OCI-M2 (cell line): ENCODE measurements at regions not wholly inside any gene's neighbourhood (a gene's known extent, or its start where the extent isn't known, plus 50 kb on each side); places are given as distances from the start of the nearest gene placed in this dataset.

Experiments
- DNase-seq: peaks from one replicate; lab custom pipeline; 2025; ENCODE audit not compliant: unreplicated experiment; lab: John Stamatoyannopoulos, UW

DNA sequence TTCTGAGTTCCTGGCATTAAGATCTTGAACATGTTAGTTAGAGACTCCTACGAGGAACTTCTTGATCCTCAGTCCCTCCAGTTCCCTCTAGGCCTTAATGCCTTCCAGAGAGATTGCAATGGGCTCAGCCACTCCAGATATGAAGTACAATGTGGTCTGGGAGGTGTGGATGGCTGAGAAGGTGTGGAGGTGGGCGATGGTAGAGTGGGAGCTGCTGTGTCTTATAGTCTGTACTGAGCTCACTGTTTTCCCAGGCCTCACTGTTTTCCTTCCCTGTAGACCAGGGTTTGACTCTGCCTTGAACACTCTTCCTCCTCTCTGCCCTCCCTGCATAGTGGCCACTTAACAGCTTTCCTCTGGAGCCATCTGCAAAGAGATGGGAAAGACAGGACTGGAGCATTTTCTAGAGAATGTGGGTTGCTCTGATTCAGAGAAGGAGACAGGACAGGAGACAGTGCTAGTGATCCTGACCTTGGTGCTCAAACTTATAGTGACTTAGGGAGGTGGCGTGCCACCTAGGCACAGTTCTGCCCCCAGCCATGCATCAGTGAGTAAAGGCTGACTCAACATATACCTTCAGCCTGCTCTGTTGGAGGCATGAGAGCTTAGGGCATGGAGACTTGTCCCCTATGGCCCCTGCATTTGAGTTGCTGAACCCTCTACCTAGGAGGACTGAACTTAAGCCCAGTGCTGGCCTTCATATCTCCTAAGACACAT, 129.7 kb downstream of the TDRD15 start:
- DNase-seq, result no peak

GRCh38 chr2:21254170-21254965, 130.6 kb downstream of the TDRD15 start:
- no peak for DNase-seq

- no peak for DNase-seq
Observed at GRCh38 chr2:21256006-21256405, 132.2 kb downstream of the TDRD15 start.

- DNase-seq, result no peak
Observed at GRCh38 chr2:21257621-21258020, 133.9 kb downstream of the TDRD15 start.

- DNase-seq, result no peak
Observed at GRCh38 chr2:21258082-21258481, 134.3 kb downstream of the TDRD15 start.

GRCh38 chr2:21260311-21260710, 136.5 kb downstream of the TDRD15 start:
- no peak for DNase-seq

DNA sequence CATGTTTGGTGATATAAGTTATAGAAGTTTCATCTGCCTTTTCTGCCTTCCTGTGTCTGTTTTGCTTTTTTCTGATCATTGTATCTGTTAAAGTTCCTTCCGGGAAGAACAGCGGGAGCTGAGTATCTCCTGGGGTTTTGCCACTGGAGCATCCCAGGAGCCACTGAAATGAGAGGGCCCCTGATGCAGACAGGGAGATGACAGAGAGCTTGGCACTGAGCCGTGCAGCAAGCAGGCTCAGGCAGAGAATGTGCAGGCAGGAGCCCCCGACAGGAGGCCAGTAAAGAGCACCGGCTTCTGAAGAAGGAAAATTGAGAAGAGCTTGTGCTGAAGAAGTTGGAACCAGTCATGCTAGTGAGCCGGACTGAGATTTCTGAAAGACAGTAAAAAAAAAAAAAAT, 137.8 kb downstream of the TDRD15 start:
- no peak for DNase-seq

DNA sequence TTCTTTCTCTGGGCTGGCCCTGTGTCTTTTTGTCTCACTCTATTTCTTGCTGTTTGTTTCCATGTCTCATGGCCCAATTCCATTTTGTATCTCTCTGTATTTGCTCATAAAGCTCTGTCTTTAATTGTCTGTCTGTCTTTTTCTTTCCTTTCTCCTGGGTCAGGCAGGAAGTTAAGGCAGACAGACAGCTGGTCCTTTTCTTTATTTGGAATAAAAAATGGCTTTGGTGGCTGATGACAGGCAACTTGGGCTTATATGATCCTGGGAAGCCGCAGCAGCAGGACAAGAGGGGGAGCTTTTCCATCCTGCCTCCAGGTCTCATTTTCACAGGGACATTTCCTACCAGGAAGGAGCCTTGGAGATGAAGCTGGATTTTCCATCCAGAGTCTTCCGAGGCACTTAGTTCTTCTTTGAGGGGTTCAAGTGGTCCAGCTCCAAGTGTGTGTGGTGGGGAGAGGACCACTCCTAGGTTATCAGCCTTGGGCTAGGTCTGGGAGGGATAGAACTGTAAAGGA, 138.7 kb downstream of the TDRD15 start:
- DNase-seq, result no peak

- DNase-seq, result no peak
Observed at GRCh38 chr2:21263622-21264021, 139.9 kb downstream of the TDRD15 start.

GRCh38 chr2:21265752-21266151, 142.0 kb downstream of the TDRD15 start:
- no peak for DNase-seq

GRCh38 chr2:21267232-21267835, 143.6 kb downstream of the TDRD15 start:
- no peak for DNase-seq

GRCh38 chr2:21268197-21268877, 144.6 kb downstream of the TDRD15 start:
- no peak for DNase-seq

DNA sequence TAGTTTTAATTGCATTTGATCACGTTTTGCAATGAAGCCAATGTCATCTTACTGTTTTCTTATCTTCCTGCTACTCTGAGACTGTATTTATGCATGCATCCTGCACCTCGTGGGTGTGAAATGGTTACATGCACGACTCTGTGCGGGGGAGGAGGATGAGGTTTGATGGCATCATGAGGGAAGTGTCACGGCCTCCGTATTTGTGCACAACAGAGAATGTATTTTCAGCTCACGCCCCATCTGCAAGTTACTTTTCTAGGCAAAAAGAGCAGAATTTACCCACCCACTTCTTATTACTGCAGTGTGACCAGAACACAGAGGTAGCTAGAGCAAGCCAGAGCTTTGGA, 145.1 kb downstream of the TDRD15 start:
- DNase-seq, result no peak

GRCh38 chr2:21269382-21269781, 145.6 kb downstream of the TDRD15 start:
- DNase-seq, result no peak

GRCh38 chr2:21270083-21270491, 146.3 kb downstream of the TDRD15 start:
- DNase-seq, result no peak

DNA sequence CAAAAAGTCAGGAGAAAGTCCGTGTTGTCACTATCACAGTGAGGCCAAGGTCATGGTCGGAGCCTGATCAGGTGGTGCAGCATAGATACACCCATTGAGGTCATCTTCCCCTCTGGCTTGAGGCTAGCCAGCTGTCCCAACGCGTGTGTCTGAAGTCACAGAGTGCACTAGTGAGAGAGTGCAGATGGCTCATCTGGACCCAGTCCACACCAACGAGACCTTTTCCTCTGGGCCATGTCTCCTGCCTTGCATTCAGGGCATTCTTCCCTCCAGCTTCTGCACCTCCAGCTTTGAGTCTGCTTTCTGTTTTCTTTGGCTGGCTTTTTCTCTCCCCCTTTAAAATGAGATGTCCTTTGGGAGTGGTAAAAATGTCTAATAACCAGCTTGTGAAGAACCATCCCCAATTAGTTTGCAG, 146.9 kb downstream of the TDRD15 start:
- DNase-seq, result no peak

DNA sequence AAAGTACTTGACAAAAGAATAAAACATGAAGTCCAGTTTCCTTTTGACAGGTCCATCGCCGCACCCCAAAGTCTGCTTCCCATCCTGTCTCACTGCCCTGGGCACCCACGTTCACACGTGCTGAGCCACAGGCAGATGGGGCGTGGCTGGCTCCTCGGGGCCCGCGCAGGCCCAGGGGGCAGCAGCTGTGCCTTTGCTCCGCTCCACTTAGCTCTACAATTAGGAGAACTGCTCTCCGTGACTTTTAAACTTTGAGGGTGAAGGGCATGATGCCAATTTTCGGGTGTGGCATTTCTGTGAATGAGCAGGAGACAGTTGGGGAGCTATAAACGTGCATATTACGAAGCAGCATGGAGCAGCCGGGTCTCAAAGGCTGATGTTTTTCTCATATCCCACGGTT, 152.4 kb downstream of the TDRD15 start:
- DNase-seq, result no peak

GRCh38 chr2:21277068-21278056, 153.6 kb downstream of the TDRD15 start:
- no peak for DNase-seq

DNA sequence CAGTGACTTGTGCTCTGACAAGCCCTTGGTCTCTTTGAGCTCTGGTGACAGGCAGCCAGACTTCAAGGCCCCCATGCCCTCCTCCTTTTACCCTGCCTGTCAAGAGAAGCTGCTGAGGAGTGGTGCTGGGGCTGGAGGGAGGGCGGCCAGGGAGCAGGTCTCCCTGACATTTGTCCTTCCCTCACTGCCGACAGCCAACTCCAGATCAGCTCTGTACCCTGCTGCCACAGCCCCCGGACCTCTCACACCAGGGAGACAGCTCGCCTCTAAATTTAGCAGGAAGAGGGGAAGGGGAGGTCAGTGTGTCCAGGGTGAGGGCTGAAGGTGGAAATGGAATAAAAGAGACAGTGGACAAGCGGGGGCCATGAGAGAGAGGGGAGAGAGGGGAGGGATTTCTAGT, 155.8 kb downstream of the TDRD15 start:
- DNase-seq, result no peak

GRCh38 chr2:21280793-21281192, 157.0 kb downstream of the TDRD15 start:
- no peak for DNase-seq
